ENCODE measurements at regions not wholly inside any gene's neighbourhood (a gene's known extent, or its start where the extent isn't known, plus 50 kb on each side); places are given as distances from the start of the nearest gene placed in this dataset.

DNA sequence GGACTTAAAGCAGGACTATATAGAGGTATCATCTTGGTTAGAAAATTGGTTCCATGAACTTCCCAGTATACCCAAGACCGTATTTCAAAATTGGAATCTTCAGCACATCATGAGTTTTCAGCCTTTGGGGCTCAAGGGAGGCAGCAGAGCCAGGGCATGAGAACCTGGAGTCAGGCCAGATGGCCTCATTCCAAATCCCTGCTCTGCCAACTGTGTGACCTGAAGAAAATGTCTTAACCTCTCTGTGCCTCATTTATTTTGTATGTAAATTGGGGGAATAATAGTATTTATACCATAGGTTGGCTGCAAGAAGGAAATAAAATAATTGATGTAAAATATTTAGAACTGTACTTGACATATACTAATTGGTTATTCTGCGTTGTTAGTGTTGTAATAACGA is 987.6 kb downstream of the TBC1D22A start:
- no peak for DNase-seq
- no peaks in the 10 kb centered on the region for H3K36me3 ChIP-seq
- H3K4me1 ChIP-seq = no peaks in the 10 kb centered on the region
- TF ChIP-seq, protein P1, sequence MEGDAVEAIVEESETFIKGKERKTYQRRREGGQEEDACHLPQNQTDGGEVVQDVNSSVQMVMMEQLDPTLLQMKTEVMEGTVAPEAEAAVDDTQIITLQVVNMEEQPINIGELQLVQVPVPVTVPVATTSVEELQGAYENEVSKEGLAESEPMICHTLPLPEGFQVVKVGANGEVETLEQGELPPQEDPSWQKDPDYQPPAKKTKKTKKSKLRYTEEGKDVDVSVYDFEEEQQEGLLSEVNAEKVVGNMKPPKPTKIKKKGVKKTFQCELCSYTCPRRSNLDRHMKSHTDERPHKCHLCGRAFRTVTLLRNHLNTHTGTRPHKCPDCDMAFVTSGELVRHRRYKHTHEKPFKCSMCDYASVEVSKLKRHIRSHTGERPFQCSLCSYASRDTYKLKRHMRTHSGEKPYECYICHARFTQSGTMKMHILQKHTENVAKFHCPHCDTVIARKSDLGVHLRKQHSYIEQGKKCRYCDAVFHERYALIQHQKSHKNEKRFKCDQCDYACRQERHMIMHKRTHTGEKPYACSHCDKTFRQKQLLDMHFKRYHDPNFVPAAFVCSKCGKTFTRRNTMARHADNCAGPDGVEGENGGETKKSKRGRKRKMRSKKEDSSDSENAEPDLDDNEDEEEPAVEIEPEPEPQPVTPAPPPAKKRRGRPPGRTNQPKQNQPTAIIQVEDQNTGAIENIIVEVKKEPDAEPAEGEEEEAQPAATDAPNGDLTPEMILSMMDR (IDR thresholded peaks at IDR 0.05 in 8 of 11, conservative IDR thresholded peaks at IDR 0.05 in 3 of 11) = no peak
- TF ChIP-seq POLR2A (IDR thresholded peaks at IDR 0.05) (no peak), POLR2AphosphoS5 (IDR thresholded peaks at IDR 0.05) (no peak)
- intact Hi-C loops (cut with DNase I; ENCODE audit: low total_unique reads) = no loop called here
- no peak overlapping the region for H3K27ac ChIP-seq
- no peaks in the 10 kb centered on the region for H3K9me3 ChIP-seq
- H3K27me3 ChIP-seq (replicated peaks in 1 of 7) = peaks cover 0 to 48% (median 7%) of the 10 kb centered on the region in 7 donors
- no peak overlapping the region for H3K4me3 ChIP-seq
- WGBS, 5 donors = 84 to 94% (median 86%) methylated on average over 3 of the region's 3 CpGs

DNA sequence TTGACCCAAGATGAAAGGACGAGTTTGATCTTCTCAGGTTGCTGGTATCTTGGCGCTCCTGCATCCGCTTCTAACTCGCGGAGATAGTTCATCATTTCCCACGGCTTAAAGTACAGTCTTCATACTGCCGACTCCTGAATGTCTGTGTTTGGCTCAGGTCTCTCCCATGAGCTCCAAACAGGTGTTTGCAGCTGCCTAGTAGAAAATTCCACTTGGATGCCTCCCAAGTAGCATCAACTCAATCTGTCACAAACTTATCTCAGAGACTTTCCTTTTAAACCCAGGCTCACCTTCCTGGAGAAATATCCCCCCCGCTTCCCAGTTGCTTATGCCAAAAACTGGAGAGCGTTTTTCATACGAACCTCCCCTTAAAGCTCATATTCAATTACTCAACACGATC is 986.5 kb downstream of the TBC1D22A start:
- peaks cover 0 to 48% (median 7%) of the 10 kb centered on the region in 7 donors for H3K27me3 ChIP-seq (replicated peaks in 1 of 7)
- no peaks in the 10 kb centered on the region for H3K4me1 ChIP-seq
- intact Hi-C loops (cut with DNase I; ENCODE audit: low total_unique reads) = no loop called here
- no peaks in the 10 kb centered on the region for H3K9me3 ChIP-seq
- WGBS, 5 donors = 73 to 83% (median 77%) methylated on average over 11 of the region's 11 CpGs
- TF ChIP-seq, protein P1 (IDR thresholded peaks at IDR 0.05 in 8 of 11, conservative IDR thresholded peaks at IDR 0.05 in 3 of 11) = no peak
- TF ChIP-seq POLR2AphosphoS5 (IDR thresholded peaks at IDR 0.05) (no peak), POLR2A (IDR thresholded peaks at IDR 0.05) (no peak)
- no peaks in the 10 kb centered on the region for H3K36me3 ChIP-seq
- H3K4me3 ChIP-seq = no peak overlapping the region
- H3K27ac ChIP-seq = no peak overlapping the region
- DNase-seq = no peak

DNA sequence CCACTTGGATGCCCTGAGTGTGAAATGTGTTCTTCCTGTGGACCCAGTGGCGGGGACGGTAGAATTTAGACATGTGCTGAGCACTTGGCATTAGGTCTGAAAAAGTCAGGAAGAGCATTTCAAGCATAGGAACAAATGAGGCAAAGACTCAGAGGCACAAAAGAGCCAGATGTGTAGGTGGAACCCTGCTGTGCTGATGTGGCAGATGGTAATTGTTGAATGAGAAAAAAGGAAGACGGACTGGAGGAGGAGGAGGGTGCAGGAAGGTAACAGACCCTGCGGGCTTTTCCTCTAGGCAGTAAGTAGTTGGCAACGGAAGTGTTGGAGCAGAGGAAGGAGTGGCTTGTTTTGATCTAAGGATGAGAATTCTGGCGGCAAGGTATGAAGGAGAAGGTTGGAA is 985.8 kb downstream of the TBC1D22A start:
- DNase-seq = no peak
- WGBS, 5 donors = 32 to 51% (median 39%) methylated on average over 6 of the region's 6 CpGs

DNA sequence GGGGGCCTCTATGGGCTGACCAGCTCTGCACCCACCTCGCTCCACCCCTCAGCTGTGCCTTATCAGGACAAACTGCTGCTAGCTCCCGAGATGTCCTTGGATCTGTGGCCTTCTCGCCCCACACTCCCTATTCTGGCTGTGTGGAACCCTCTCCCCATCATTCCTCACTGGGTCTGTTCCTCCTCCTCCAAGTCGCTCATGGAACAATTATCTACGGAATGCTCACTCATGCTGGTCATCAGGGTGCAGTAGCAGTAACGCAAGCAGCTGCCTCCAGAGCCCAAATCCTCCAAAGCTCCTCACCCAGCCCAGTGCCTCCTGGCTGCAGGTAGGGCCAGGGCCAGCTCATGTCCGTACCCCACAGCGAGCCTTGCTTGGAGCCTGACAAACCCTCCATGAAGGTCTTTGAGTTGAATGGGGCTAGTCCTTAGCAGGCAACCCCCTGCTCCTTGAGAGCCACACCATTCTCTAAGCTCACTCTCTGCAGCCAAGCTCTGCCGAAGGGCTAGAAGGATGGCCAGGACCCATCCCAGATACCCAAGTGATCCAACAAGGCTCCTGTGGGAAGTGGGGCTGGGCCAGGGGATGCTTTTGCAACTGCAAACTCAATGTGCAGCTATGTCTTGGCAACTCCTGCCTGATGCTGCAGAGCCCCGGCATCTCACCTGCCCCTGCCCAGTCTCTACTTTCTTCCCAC is 977.8 kb downstream of the TBC1D22A start:
- Histone ChIP-seq H3K9me3 (no peaks in the 10 kb centered on the region), H3K4me3 (no peak overlapping the region), H3K27me3 (replicated peaks in 1 of 7) (peaks cover 0 to 15% (median 0%) of the 10 kb centered on the region in 7 donors), H3K4me1 (no peaks in the 10 kb centered on the region), H3K27ac (no peak overlapping the region), H3K36me3 (no peaks in the 10 kb centered on the region)
- no peak for DNase-seq
- intact Hi-C loops (cut with DNase I; ENCODE audit: low total_unique reads) = no loop called here
- TF ChIP-seq, protein P1 (IDR thresholded peaks at IDR 0.05 in 8 of 11, conservative IDR thresholded peaks at IDR 0.05 in 3 of 11) = no peak
- TF ChIP-seq POLR2A (IDR thresholded peaks at IDR 0.05) (no peak), POLR2AphosphoS5 (IDR thresholded peaks at IDR 0.05) (no peak)
- 76 to 88% (median 80%) methylated on average over 9 to 10 of the region's 10 CpGs for WGBS, 5 donors

More for the DNA sequence above, 985.8 kb downstream of the TBC1D22A start:
- no peak overlapping the region for H3K27ac ChIP-seq
- TF ChIP-seq, protein P1 (IDR thresholded peaks at IDR 0.05 in 8 of 11, conservative IDR thresholded peaks at IDR 0.05 in 3 of 11) = no peak
- TF ChIP-seq POLR2A (IDR thresholded peaks at IDR 0.05) (no peak), POLR2AphosphoS5 (IDR thresholded peaks at IDR 0.05) (no peak)
- no peaks in the 10 kb centered on the region for H3K36me3 ChIP-seq
- intact Hi-C loops (cut with DNase I; ENCODE audit: low total_unique reads) = no loop called here
- no peaks in the 10 kb centered on the region for H3K9me3 ChIP-seq
- H3K4me3 ChIP-seq = no peak overlapping the region
- peaks cover 0 to 50% (median 7%) of the 10 kb centered on the region in 7 donors for H3K27me3 ChIP-seq (replicated peaks in 1 of 7)
- H3K4me1 ChIP-seq = no peaks in the 10 kb centered on the region

Data from spleen (tissue), 11 donors.